Duodenal mucosa (tissue), 2 donors: ENCODE measurements at regions not wholly inside any gene's neighbourhood (a gene's known extent, or its start where the extent isn't known, plus 50 kb on each side); places are given as distances from the start of the nearest gene placed in this dataset.

ENCODE experiments used
- H3K27ac ChIP-seq: one replicate; pipeline ENCODE4 v1.7.0; 2013; ENCODE audit warnings: low read depth, low read length
- H3K27me3 ChIP-seq, 2 donors: one replicate each; pipeline ENCODE4 v1.7.0; 2013; ENCODE audit warnings: low read length in 2 of 2, control low read depth in 1 of 2; ENCODE audit not compliant: insufficient read depth in 2 of 2, control insufficient read depth in 1 of 2
- H3K36me3 ChIP-seq, 2 donors: one replicate each; pipeline ENCODE4 v1.7.0; 2013; ENCODE audit warnings: low read length in 2 of 2, control low read depth in 1 of 2; ENCODE audit not compliant: insufficient read depth in 2 of 2, control insufficient read depth in 1 of 2
- H3K4me1 ChIP-seq, 2 donors: one replicate each; pipeline ENCODE4 v1.7.0; 2013; ENCODE audit warnings: low read length in 2 of 2, control low read depth in 1 of 2; ENCODE audit not compliant: insufficient read depth in 2 of 2, control insufficient read depth in 1 of 2
- H3K4me3 ChIP-seq, 2 donors: one replicate each; pipeline ENCODE4 v1.7.0; 2013; ENCODE audit warnings: low read length in 2 of 2, low read depth in 1 of 2
- H3K9ac ChIP-seq, 2 donors: one replicate each; pipeline ENCODE4 v1.7.0; 2013; ENCODE audit warnings: low read length in 2 of 2, low read depth in 1 of 2
- H3K9me3 ChIP-seq, 2 donors: one replicate each; pipeline ENCODE4 v1.7.0; 2013; ENCODE audit warnings: low read length in 2 of 2, control low read depth in 1 of 2; ENCODE audit not compliant: control insufficient read depth in 1 of 2

DNA sequence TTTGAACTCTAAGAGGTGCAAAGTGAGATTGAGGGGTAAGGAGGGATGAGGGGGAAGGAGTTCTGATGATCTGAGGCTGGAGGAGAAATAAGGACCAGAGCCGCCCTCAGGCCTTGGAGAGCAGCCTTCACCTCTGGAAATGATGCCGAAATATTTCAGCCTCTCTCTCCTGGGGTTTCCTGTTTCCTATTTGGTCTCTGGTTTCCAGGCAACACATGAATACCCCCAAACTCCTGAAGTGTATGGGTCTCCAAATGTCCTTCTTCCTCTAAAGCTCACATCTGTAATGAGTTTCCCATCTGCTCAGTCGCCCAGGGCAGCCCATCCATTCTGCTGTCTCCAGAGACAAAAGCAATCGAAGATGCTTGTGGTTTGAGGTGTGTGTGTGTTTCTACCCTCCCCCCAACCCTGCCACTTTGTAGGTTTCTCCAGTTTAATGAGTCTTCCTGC lies 52.0 kb upstream of the FAM20B start:
- peak overlapping the region in 1 of 2 donors; percentile 7 for H3K4me3 ChIP-seq
- no peaks in the 10 kb centered on the region for H3K36me3 ChIP-seq
- no peak overlapping the region for H3K27ac ChIP-seq
- H3K9me3 ChIP-seq: peaks cover 5 to 10% of the 10 kb centered on the region in 2 donors
- no peaks in the 10 kb centered on the region for H3K27me3 ChIP-seq
- H3K4me1 ChIP-seq: peaks cover 0 to 11% of the 10 kb centered on the region in 2 donors
- no peak overlapping the region for H3K9ac ChIP-seq
